ENCODE measurements at regions not wholly inside any gene's neighbourhood (a gene's known extent, or its start where the extent isn't known, plus 50 kb on each side); places are given as distances from the start of the nearest gene placed in this dataset.

- Histone ChIP-seq H3K4me1 (no peaks in the 10 kb centered on the region), H3K36me3 (no peaks in the 10 kb centered on the region), H3K9me3 (no peaks in the 10 kb centered on the region), H3K27ac (no peak overlapping the region), H3K4me3 (no peak overlapping the region), H3K27me3 (no peaks in the 10 kb centered on the region)
- no peak for DNase-seq
- WGBS, 2 donors: 74 to 78% methylated on average over 7 of the region's 7 CpGs
- intact Hi-C loops (cut with DNase I): no loop called here
- TF ChIP-seq POLR2A (IDR thresholded peaks at IDR 0.05) (no peak), CTCF (IDR thresholded peaks at IDR 0.05) (no peak)
These were observed 219.0 kb downstream of the MZT1 start for GRCh38 chr13:72508392-72508791.

GRCh38 chr13:72507416-72508199 lies 219.8 kb downstream of the MZT1 start:
- H3K9me3 ChIP-seq: no peaks in the 10 kb centered on the region
- peak overlapping the region in 2 of 4 donors; percentile 8 to 20 for H3K4me3 ChIP-seq
- TF ChIP-seq POLR2A (IDR thresholded peaks at IDR 0.05) (no peak), CTCF (IDR thresholded peaks at IDR 0.05) (no peak)
- intact Hi-C loops (cut with DNase I): no loop called here
- H3K27ac ChIP-seq: no peak overlapping the region
- H3K36me3 ChIP-seq: no peaks in the 10 kb centered on the region
- WGBS, 2 donors: 60 to 64% methylated on average over 9 of the region's 9 CpGs
- H3K27me3 ChIP-seq: no peaks in the 10 kb centered on the region
- no peaks in the 10 kb centered on the region for H3K4me1 ChIP-seq
- no peak for DNase-seq

- DNase-seq: no peak
- TF ChIP-seq POLR2A (IDR thresholded peaks at IDR 0.05): no peak
- TF ChIP-seq CTCF (IDR thresholded peaks at IDR 0.05): no peak
- no peak overlapping the region for H3K27ac ChIP-seq
- intact Hi-C loops (cut with DNase I): no loop called here
- H3K36me3 ChIP-seq: no peaks in the 10 kb centered on the region
- no peaks in the 10 kb centered on the region for H3K9me3 ChIP-seq
- no peak overlapping the region for H3K4me3 ChIP-seq
- H3K27me3 ChIP-seq: no peaks in the 10 kb centered on the region
- H3K4me1 ChIP-seq: no peaks in the 10 kb centered on the region
These were observed 220.7 kb downstream of the MZT1 start for GRCh38 chr13:72506706-72507105.

- no peaks in the 10 kb centered on the region for H3K9me3 ChIP-seq
- no peaks in the 10 kb centered on the region for H3K36me3 ChIP-seq
- no peaks in the 10 kb centered on the region for H3K27me3 ChIP-seq
- no peak overlapping the region for H3K27ac ChIP-seq
- H3K4me1 ChIP-seq: no peaks in the 10 kb centered on the region
- intact Hi-C loops (cut with DNase I): no loop called here
- no peak overlapping the region for H3K4me3 ChIP-seq
- TF ChIP-seq POLR2A (IDR thresholded peaks at IDR 0.05) (no peak), CTCF (IDR thresholded peaks at IDR 0.05) (no peak)
- DNase-seq: no peak
These were observed 222.1 kb downstream of the MZT1 start for GRCh38 chr13:72505376-72505775.

GRCh38 chr13:72504131-72504841 lies 223.1 kb downstream of the MZT1 start:
- H3K36me3 ChIP-seq: no peaks in the 10 kb centered on the region
- intact Hi-C loops (cut with DNase I): no loop called here
- no peak overlapping the region for H3K27ac ChIP-seq
- TF ChIP-seq CTCF (IDR thresholded peaks at IDR 0.05) (no peak), POLR2A (IDR thresholded peaks at IDR 0.05) (no peak)
- no peak overlapping the region for H3K4me3 ChIP-seq
- no peak for DNase-seq
- no peaks in the 10 kb centered on the region for H3K9me3 ChIP-seq
- H3K27me3 ChIP-seq: no peaks in the 10 kb centered on the region
- WGBS, 2 donors: 56 to 64% methylated on average over 5 of the region's 5 CpGs
- H3K4me1 ChIP-seq: no peaks in the 10 kb centered on the region

Measured in esophagus squamous epithelium (tissue), 5 donors.